MM.1S (cell line): ENCODE measurements at regions not wholly inside any gene's neighbourhood (a gene's known extent, or its start where the extent isn't known, plus 50 kb on each side); places are given as distances from the start of the nearest gene placed in this dataset.

Source experiments
- CTCF ChIP-seq: fragments of 300-600 bp; sonication (generic); IDR thresholded peaks from 2 replicates; pipeline ENCODE4 v1.5.1; 2016; ENCODE audit warnings: antibody characterized with exemption, low read length, mixed read lengths
- EZH2 ChIP-seq: fragments of 300-600 bp; sonication (generic); optimal IDR thresholded peaks from 2 replicates; pipeline ENCODE3; 2017; ENCODE audit warnings: low read depth, mild to moderate bottlenecking, antibody characterized with exemption, low read length, mixed read lengths

GRCh38 chr10:60650378-60650800 lies 127.9 kb upstream of the CDK1 start:
- TF ChIP-seq CTCF (no peak), EZH2 (no peak)
